ENCODE measurements at regions not wholly inside any gene's neighbourhood (a gene's known extent, or its start where the extent isn't known, plus 50 kb on each side); places are given as distances from the start of the nearest gene placed in this dataset.
"Not testable (repeated sequence)": the region's sequence is repeated elsewhere in the genome, so short reads cannot be mapped to it uniquely, and the experiment has no call there.

DNA sequence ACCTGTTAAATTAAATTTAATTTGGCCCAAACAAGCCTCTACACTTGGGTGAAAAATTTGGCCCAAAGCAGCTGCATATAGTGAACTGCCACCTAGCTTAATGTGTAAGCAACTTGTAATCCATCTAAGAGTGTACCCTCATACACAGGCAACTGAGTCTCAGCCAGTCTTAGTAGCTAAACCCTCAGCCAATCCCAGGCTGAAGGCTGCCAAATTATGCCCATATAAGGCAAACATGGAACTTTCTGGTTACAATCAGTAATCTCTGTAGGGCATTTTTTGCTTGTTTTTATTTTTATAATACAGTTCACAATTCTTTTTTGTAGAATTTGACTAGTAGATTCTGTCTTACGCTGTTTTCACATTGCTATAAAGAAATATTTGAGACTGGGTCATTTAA lies 958.7 kb downstream of the FSCB start:
- no peak overlapping the region for H3K4me3 ChIP-seq (ENCODE audit: low read depth, low read length)
- POLR2A ChIA-PET, result no interaction called here
- no peaks in the 10 kb centered on the region for H3K9me3 ChIP-seq (ENCODE audit: control insufficient read depth, insufficient read depth, low read length)
- CTCF ChIA-PET, result no interaction called here
- H3K27ac ChIP-seq (ENCODE audit: low read depth, low read length), result no peak overlapping the region
- no peak for DNase-seq (ENCODE audit: low read depth, low spot score)
- H3K27me3 ChIP-seq (ENCODE audit: control insufficient read depth, insufficient read depth, low read length), result no peaks in the 10 kb centered on the region
- TF ChIP-seq CTCF (IDR thresholded peaks at IDR 0.05; ENCODE audit: low read depth, low read length), result no peak

- CTCF ChIA-PET; H3K4me3 ChIP-seq (ENCODE audit: low read depth, low read length); POLR2A ChIA-PET; H3K27me3 ChIP-seq (ENCODE audit: control insufficient read depth, insufficient read depth, low read length); H3K9me3 ChIP-seq (ENCODE audit: control insufficient read depth, insufficient read depth, low read length); H3K27ac ChIP-seq (ENCODE audit: low read depth, low read length); DNase-seq (ENCODE audit: low read depth, low spot score): not testable (repeated sequence)
Observed at GRCh38 chr14:43547596-43547995, 959.5 kb downstream of the FSCB start.

- H3K27me3 ChIP-seq (ENCODE audit: control insufficient read depth, insufficient read depth, low read length), result no peaks in the 10 kb centered on the region
- ChIA-PET POLR2A (no interaction called here), CTCF (no interaction called here)
- H3K27ac ChIP-seq (ENCODE audit: low read depth, low read length), result no peak overlapping the region
- H3K4me3 ChIP-seq (ENCODE audit: low read depth, low read length), result no peak overlapping the region
- no peak for DNase-seq (ENCODE audit: low read depth, low spot score)
- TF ChIP-seq CTCF (IDR thresholded peaks at IDR 0.05; ENCODE audit: low read depth, low read length), result no peak
- H3K9me3 ChIP-seq (ENCODE audit: control insufficient read depth, insufficient read depth, low read length), result peaks cover 10% of the 10 kb centered on the region; the same call in 1 of the 2 replicates
Observed at GRCh38 chr14:43541356-43541755, 965.7 kb downstream of the FSCB start.

- CTCF ChIA-PET, result no interaction called here
- H3K9me3 ChIP-seq (ENCODE audit: control insufficient read depth, insufficient read depth, low read length), result peaks cover 10% of the 10 kb centered on the region; the same call in 1 of the 2 replicates
- DNase-seq (ENCODE audit: low read depth, low spot score), result no peak
- POLR2A ChIA-PET, result no interaction called here
- TF ChIP-seq CTCF (IDR thresholded peaks at IDR 0.05; ENCODE audit: low read depth, low read length), result no peak
- no peaks in the 10 kb centered on the region for H3K27me3 ChIP-seq (ENCODE audit: control insufficient read depth, insufficient read depth, low read length)
- H3K4me3 ChIP-seq (ENCODE audit: low read depth, low read length), result no peak overlapping the region
- no peak overlapping the region for H3K27ac ChIP-seq (ENCODE audit: low read depth, low read length)
Observed at GRCh38 chr14:43540948-43541347, 966.1 kb downstream of the FSCB start.

GRCh38 chr14:43539210-43539609 lies 967.9 kb downstream of the FSCB start:
- Histone ChIP-seq H3K27ac (ENCODE audit: low read depth, low read length) (no peak overlapping the region), H3K4me3 (ENCODE audit: low read depth, low read length) (no peak overlapping the region), H3K27me3 (ENCODE audit: control insufficient read depth, insufficient read depth, low read length) (no peaks in the 10 kb centered on the region), H3K9me3 (ENCODE audit: control insufficient read depth, insufficient read depth, low read length) (peaks cover 17% of the 10 kb centered on the region; the same call in 1 of the 2 replicates)
- no peak for DNase-seq (ENCODE audit: low read depth, low spot score)
- ChIA-PET CTCF (no interaction called here), POLR2A (no interaction called here)
- TF ChIP-seq CTCF (IDR thresholded peaks at IDR 0.05; ENCODE audit: low read depth, low read length), result peak; percentile 59

- no peak for DNase-seq (ENCODE audit: low read depth, low spot score)
- CTCF ChIA-PET, result no interaction called here
Observed at GRCh38 chr14:43535231-43535838, 971.7 kb downstream of the FSCB start.

More at GRCh38 chr14:43535231-43535838, 971.7 kb downstream of the FSCB start:
- TF ChIP-seq CTCF (IDR thresholded peaks at IDR 0.05; ENCODE audit: low read depth, low read length), result no peak
- H3K9me3 ChIP-seq (ENCODE audit: control insufficient read depth, insufficient read depth, low read length), result peaks cover 16% of the 10 kb centered on the region; the same call in 1 of the 2 replicates
- H3K27me3 ChIP-seq (ENCODE audit: control insufficient read depth, insufficient read depth, low read length), result no peaks in the 10 kb centered on the region
- H3K4me3 ChIP-seq (ENCODE audit: low read depth, low read length), result no peak overlapping the region
- H3K27ac ChIP-seq (ENCODE audit: low read depth, low read length), result no peak overlapping the region
- POLR2A ChIA-PET, result no interaction called here

All from AG04450 (cell line).